ENCODE measurements at regions not wholly inside any gene's neighbourhood (a gene's known extent, or its start where the extent isn't known, plus 50 kb on each side); places are given as distances from the start of the nearest gene placed in this dataset.

DNA sequence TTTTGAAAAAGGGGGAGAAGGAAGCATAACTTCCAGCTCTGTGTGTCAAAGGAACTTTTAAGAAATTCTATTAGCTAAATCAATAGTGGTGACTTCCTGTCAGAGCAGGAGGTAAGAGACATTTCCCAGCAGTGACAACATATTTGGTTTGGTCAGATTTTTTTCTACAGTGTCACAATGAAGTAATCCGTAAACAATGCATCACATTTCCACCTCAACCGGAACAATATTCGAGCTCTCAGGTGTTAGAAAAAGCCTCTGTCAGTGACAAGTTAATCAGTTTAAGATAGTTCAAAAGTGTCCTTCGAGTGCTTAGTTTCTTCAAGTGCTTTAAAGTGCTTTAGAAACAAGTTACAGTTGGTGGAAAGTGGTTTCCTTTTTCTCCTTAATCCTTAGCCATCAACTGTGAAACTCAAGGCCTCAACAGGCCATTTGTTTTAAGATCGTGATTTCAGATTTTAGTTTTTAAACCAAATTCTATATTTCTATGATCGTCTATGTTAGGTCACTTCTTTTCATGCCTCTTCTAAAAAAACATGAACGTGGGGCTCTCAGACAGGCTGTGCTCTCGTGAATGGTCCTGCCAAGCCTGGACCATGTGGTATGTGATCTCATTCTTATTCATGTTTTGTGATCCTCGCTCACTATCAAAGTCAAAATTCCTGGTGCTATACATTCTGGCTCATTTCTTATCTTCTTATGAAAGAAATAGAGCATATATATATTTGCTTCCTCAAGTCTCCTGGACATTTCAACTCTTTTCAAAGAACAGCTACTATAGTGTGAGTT, 181.9 kb upstream of the HMHB1 start (continued):
- TF ChIP-seq, protein P1, sequence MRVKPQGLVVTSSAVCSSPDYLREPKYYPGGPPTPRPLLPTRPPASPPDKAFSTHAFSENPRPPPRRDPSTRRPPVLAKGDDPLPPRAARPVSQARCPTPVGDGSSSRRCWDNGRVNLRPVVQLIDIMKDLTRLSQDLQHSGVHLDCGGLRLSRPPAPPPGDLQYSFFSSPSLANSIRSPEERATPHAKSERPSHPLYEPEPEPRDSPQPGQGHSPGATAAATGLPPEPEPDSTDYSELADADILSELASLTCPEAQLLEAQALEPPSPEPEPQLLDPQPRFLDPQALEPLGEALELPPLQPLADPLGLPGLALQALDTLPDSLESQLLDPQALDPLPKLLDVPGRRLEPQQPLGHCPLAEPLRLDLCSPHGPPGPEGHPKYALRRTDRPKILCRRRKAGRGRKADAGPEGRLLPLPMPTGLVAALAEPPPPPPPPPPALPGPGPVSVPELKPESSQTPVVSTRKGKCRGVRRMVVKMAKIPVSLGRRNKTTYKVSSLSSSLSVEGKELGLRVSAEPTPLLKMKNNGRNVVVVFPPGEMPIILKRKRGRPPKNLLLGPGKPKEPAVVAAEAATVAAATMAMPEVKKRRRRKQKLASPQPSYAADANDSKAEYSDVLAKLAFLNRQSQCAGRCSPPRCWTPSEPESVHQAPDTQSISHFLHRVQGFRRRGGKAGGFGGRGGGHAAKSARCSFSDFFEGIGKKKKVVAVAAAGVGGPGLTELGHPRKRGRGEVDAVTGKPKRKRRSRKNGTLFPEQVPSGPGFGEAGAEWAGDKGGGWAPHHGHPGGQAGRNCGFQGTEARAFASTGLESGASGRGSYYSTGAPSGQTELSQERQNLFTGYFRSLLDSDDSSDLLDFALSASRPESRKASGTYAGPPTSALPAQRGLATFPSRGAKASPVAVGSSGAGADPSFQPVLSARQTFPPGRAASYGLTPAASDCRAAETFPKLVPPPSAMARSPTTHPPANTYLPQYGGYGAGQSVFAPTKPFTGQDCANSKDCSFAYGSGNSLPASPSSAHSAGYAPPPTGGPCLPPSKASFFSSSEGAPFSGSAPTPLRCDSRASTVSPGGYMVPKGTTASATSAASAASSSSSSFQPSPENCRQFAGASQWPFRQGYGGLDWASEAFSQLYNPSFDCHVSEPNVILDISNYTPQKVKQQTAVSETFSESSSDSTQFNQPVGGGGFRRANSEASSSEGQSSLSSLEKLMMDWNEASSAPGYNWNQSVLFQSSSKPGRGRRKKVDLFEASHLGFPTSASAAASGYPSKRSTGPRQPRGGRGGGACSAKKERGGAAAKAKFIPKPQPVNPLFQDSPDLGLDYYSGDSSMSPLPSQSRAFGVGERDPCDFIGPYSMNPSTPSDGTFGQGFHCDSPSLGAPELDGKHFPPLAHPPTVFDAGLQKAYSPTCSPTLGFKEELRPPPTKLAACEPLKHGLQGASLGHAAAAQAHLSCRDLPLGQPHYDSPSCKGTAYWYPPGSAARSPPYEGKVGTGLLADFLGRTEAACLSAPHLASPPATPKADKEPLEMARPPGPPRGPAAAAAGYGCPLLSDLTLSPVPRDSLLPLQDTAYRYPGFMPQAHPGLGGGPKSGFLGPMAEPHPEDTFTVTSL (CRISPR knock-in tag; IDR thresholded peaks at IDR 0.05; ENCODE audit: borderline replicate concordance) = peak; percentile 64; the same call in 1 of the 2 replicates
- TF ChIP-seq ZNF777 (CRISPR knock-in tag; IDR thresholded peaks at IDR 0.05) (no peak), ZNF775 (CRISPR knock-in tag; IDR thresholded peaks at IDR 0.05; ENCODE audit: borderline replicate concordance) (0 out of 2 replicates have a peak, but pooled peaks have one; percentile 42), ZNF557 (CRISPR knock-in tag; IDR thresholded peaks at IDR 0.05) (no peak), ZNF235 (CRISPR knock-in tag; IDR thresholded peaks at IDR 0.05; ENCODE audit: borderline replicate concordance) (no peak), POGZ (CRISPR knock-in tag; IDR thresholded peaks at IDR 0.05) (0 out of 2 replicates have a peak, but pooled peaks have one; percentile 41), ZBTB21 (CRISPR knock-in tag; IDR thresholded peaks at IDR 0.05) (peak; percentile 94), GATA4 (IDR thresholded peaks at IDR 0.05; ENCODE audit: borderline replicate concordance, low read depth) (no peak; the same call in 1 of the 2 replicates), ZNF788 (CRISPR knock-in tag; IDR thresholded peaks at IDR 0.05; ENCODE audit: borderline replicate concordance) (no peak), HOXA5 (CRISPR knock-in tag; IDR thresholded peaks at IDR 0.05) (0 out of 2 replicates have a peak, but pooled peaks have one; percentile 44), ETV5 (CRISPR knock-in tag; IDR thresholded peaks at IDR 0.05; ENCODE audit: borderline replicate concordance) (peak; percentile 87; the same call in 1 of the 2 replicates), ZNF850 (CRISPR knock-in tag; conservative IDR thresholded peaks at IDR 0.05) (no peak)
- TF ChIP-seq, protein P2, sequence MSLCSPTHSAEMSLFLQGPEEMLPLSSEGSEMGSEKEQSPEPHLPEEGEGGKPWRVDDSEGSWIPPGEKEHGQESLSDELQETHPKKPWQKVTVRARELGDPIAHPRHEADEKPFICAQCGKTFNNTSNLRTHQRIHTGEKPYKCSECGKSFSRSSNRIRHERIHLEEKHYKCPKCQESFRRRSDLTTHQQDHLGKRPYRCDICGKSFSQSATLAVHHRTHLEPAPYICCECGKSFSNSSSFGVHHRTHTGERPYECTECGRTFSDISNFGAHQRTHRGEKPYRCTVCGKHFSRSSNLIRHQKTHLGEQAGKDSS (CRISPR knock-in tag; IDR thresholded peaks at IDR 0.05; ENCODE audit: borderline replicate concordance, low read depth) = no peak
- TF ChIP-seq, protein P3, sequence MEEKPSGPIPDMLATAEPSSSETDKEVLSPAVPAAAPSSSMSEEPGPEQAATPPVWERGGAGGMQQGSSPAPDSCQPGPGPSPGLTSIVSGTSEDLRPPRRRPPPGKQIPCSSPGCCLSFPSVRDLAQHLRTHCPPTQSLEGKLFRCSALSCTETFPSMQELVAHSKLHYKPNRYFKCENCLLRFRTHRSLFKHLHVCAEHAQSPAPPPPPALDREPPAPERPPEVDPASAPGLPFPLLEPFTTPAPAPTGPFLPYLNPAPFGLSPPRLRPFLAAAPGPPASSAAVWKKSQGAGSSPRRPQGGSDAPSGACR (CRISPR knock-in tag; IDR thresholded peaks at IDR 0.05) = no peak
- TF ChIP-seq, protein P4, sequence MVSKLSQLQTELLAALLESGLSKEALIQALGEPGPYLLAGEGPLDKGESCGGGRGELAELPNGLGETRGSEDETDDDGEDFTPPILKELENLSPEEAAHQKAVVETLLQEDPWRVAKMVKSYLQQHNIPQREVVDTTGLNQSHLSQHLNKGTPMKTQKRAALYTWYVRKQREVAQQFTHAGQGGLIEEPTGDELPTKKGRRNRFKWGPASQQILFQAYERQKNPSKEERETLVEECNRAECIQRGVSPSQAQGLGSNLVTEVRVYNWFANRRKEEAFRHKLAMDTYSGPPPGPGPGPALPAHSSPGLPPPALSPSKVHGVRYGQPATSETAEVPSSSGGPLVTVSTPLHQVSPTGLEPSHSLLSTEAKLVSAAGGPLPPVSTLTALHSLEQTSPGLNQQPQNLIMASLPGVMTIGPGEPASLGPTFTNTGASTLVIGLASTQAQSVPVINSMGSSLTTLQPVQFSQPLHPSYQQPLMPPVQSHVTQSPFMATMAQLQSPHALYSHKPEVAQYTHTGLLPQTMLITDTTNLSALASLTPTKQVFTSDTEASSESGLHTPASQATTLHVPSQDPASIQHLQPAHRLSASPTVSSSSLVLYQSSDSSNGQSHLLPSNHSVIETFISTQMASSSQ (IDR thresholded peaks at IDR 0.05; ENCODE audit: low read depth) = no peak
- TF ChIP-seq, protein P4 (CRISPR knock-in tag; IDR thresholded peaks at IDR 0.05; ENCODE audit: borderline replicate concordance) = no peak

All from HepG2 (cell line).